HCT116 (cell line): ENCODE measurements at regions not wholly inside any gene's neighbourhood (a gene's known extent, or its start where the extent isn't known, plus 50 kb on each side); places are given as distances from the start of the nearest gene placed in this dataset.

ENCODE experiments used
- ATAC-seq: fragments of 200-7000 bp; cut with Tn5 transposase; 2 replicates; pipeline ENCODE4 v1.9.1; 2020; ENCODE audit warnings: mild to moderate bottlenecking, moderate library complexity
- BruUV-seq: library from RNA; stranded (reverse); fragments of 400-500 nt; replicated peaks from 2 replicates; lab custom pipeline; 2021; lab: Mats Ljungman, UMichigan
- CTCF ChIA-PET: fragments of 300-600 bp; sonication (Branson Sonifier 250); formaldehyde crosslinking; loops from one replicate; lab custom pipeline; 2021; ENCODE audit warnings: antibody characterized with exemption; lab: Charles Lee
- POLR2A ChIA-PET: fragments of 300-600, 350-600 bp; sonication (Branson Sonifier 250); formaldehyde crosslinking; loops from one replicate; lab custom pipeline; 2021; ENCODE audit warnings: antibody characterized with exemption; lab: Charles Lee
- RAD21 ChIA-PET, 2 experiments: fragments of 300-600 bp; sonication (Branson Sonifier 250); formaldehyde crosslinking; loops; one replicate each; lab custom pipeline; 2023; ENCODE audit warnings: low total read pairs in 2 of 2; ENCODE audit not compliant: uncharacterized antibody in 2 of 2, unreplicated experiment in 2 of 2, low non-redundant PET in 1 of 2; lab: Charles Lee
- DNase-seq: peaks from one replicate; pipeline ENCODE4 v3.0.0-alpha.2; 2010; ENCODE audit warnings: low read depth, low spot score
- H2AFZ ChIP-seq: fragments of 200-600 bp; shearing (Covaris generic), sonication (generic); 2 replicates; pipeline ENCODE4 v1.6.1; 2017; ENCODE audit warnings: low read depth, mixed run types, mixed read lengths, antibody characterized with exemption, low read length; ENCODE audit not compliant: poor library complexity, severe bottlenecking
- H3K27ac ChIP-seq: 2 replicates; pipeline ENCODE4 v1.5.1; 2012; ENCODE audit warnings: low read depth, low read length
- H3K27me3 ChIP-seq: fragments of 200-600 bp; sonication (generic); 2 replicates; pipeline ENCODE4 v1.6.1; 2016; ENCODE audit warnings: mixed run types, low read length, mixed read lengths; ENCODE audit not compliant: insufficient read depth
- H3K36me3 ChIP-seq, 2 experiments: fragments of 200-500 bp in 1 of 2; fragments of 200-600 bp in 1 of 2; sonication (Bioruptor generic) in 1 of 2; sonication (generic) in 1 of 2; 2 replicates each; pipeline versions ENCODE4 v1.5.1 to v1.6.1; 2014 to 2016; ENCODE audit warnings: low read length in 2 of 2, inconsistent platforms in 1 of 2, mixed read lengths in 1 of 2, mixed run types in 1 of 2; ENCODE audit not compliant: insufficient read depth in 2 of 2, control insufficient read depth in 1 of 2
- H3K4me1 ChIP-seq, 2 experiments: fragments of 200-600 bp in 1 of 2; sonication (generic) in 1 of 2; 2 replicates each; pipeline versions ENCODE4 v1.5.1 to v1.6.1; 2012 to 2017; ENCODE audit warnings: low read length in 2 of 2, inconsistent platforms in 1 of 2, mild to moderate bottlenecking in 1 of 2, mixed read lengths in 1 of 2, mixed run types in 1 of 2, moderate library complexity in 1 of 2; ENCODE audit not compliant: insufficient read depth in 2 of 2, control insufficient read depth in 1 of 2
- H3K4me2 ChIP-seq: fragments of 200-600 bp; sonication (generic); 2 replicates; pipeline ENCODE4 v1.6.1; 2017; ENCODE audit warnings: mixed run types, low read length, mixed read lengths
- H3K4me3 ChIP-seq, 2 experiments: fragments of 200-600 bp in 1 of 2; sonication (generic) in 1 of 2; replicated peaks in 1 of 2; 2 replicates each; pipeline ENCODE4 v1.5.1; 2011 to 2016; ENCODE audit warnings: low read length in 2 of 2, control low read depth in 1 of 2, low read depth in 1 of 2, mild to moderate bottlenecking in 1 of 2, mixed read lengths in 1 of 2, mixed run types in 1 of 2
- H3K79me2 ChIP-seq: fragments of 200-600 bp; sonication (generic); 2 replicates; pipeline ENCODE4 v1.6.1; 2017; ENCODE audit warnings: mild to moderate bottlenecking, mixed run types, low read length, moderate library complexity, mixed read lengths; ENCODE audit not compliant: insufficient read depth
- H3K9ac ChIP-seq: fragments of 200-600 bp; sonication (generic); 2 replicates; pipeline ENCODE4 v1.6.1; 2016; ENCODE audit warnings: low read length, mixed read lengths
- H3K9me2 ChIP-seq: fragments of 200-600 bp; sonication (generic), shearing (Covaris generic); 2 replicates; pipeline ENCODE4 v1.6.1; 2017; ENCODE audit warnings: mixed run types, mild to moderate bottlenecking, moderate library complexity; ENCODE audit not compliant: insufficient read depth
- H3K9me3 ChIP-seq, 2 experiments: fragments of 200-500 bp in 1 of 2; fragments of 200-600 bp in 1 of 2; sonication (Bioruptor generic) in 1 of 2; sonication (generic) in 1 of 2; 2 replicates each; pipeline ENCODE4 v1.6.1; 2014 to 2017; ENCODE audit warnings: low read length in 2 of 2, mixed read lengths in 2 of 2, inconsistent platforms in 1 of 2, low read depth in 1 of 2, mild to moderate bottlenecking in 1 of 2, mixed run types in 1 of 2, moderate library complexity in 1 of 2; ENCODE audit not compliant: control insufficient read depth in 1 of 2, insufficient read depth in 1 of 2
- H4K20me1 ChIP-seq: fragments of 200-600 bp; sonication (generic), shearing (Covaris generic); 2 replicates; pipeline ENCODE4 v1.6.1; 2017; ENCODE audit warnings: mixed run types, mild to moderate bottlenecking, moderate library complexity; ENCODE audit not compliant: insufficient read depth
- ATF3 ChIP-seq: IDR thresholded peaks from 2 replicates; pipeline ENCODE4 v1.6.1; 2012
- CBX3 ChIP-seq: IDR thresholded peaks from 2 replicates; pipeline ENCODE4 v1.6.1; 2012; ENCODE audit warnings: low read depth
- CEBPB ChIP-seq: IDR thresholded peaks from 2 replicates; pipeline ENCODE4 v1.6.1; 2012; ENCODE audit warnings: low read depth
- CTCF ChIP-seq, 3 experiments: fragments of 200-600 bp in 1 of 3; sonication (generic) in 1 of 3; IDR thresholded peaks in 2 of 3; conservative IDR thresholded peaks in 1 of 3; 2 replicates each; pipeline ENCODE4 v1.5.1; 2012 to 2017; ENCODE audit warnings: low read depth in 2 of 3, low read length in 2 of 3, antibody characterized with exemption in 1 of 3, borderline replicate concordance in 1 of 3, control low read depth in 1 of 3, mild to moderate bottlenecking in 1 of 3, mixed read lengths in 1 of 3, mixed run types in 1 of 3, moderate library complexity in 1 of 3; ENCODE audit not compliant: insufficient read depth in 1 of 3
- EGR1 ChIP-seq: IDR thresholded peaks from 2 replicates; pipeline ENCODE4 v1.6.1; 2012; ENCODE audit warnings: low read depth
- ELF1 ChIP-seq: IDR thresholded peaks from 2 replicates; pipeline ENCODE4 v1.6.1; 2012; ENCODE audit warnings: low read depth, borderline replicate concordance
- EZH2 ChIP-seq: fragments of 200-600 bp; sonication (generic); IDR thresholded peaks from 2 replicates; pipeline ENCODE4 v1.6.1; 2017; ENCODE audit warnings: antibody characterized with exemption, mixed run types
- EZH2phosphoT487 ChIP-seq: fragments of 200-600 bp; IDR thresholded peaks from 2 replicates; pipeline ENCODE4 v1.6.1; 2018; ENCODE audit warnings: antibody characterized with exemption, borderline replicate concordance
- JUND ChIP-seq: IDR thresholded peaks from 2 replicates; pipeline ENCODE4 v1.6.1; 2012
- MAX ChIP-seq: IDR thresholded peaks from 2 replicates; pipeline ENCODE4 v1.6.1; 2012
- POLR2A ChIP-seq: IDR thresholded peaks from 2 replicates; pipeline ENCODE4 v1.7.0; 2011; ENCODE audit warnings: borderline replicate concordance; ENCODE audit not compliant: insufficient read depth, insufficient read length; ENCODE audit errors: extremely low read depth
- RAD21 ChIP-seq: IDR thresholded peaks from 2 replicates; pipeline ENCODE4 v1.6.1; 2012; ENCODE audit warnings: low read depth, mild to moderate bottlenecking
- SIN3A ChIP-seq: IDR thresholded peaks from 2 replicates; pipeline ENCODE4 v1.6.1; 2012; ENCODE audit warnings: low read depth
- SP1 ChIP-seq: IDR thresholded peaks from 2 replicates; pipeline ENCODE4 v1.6.1; 2012; ENCODE audit warnings: low read depth
- SRF ChIP-seq: IDR thresholded peaks from 2 replicates; pipeline ENCODE4 v1.6.1; 2012; ENCODE audit warnings: low read depth
- TCF7L2 ChIP-seq: IDR thresholded peaks from 2 replicates; pipeline ENCODE4 v1.7.0; 2011; ENCODE audit warnings: borderline replicate concordance, inconsistent platforms; ENCODE audit not compliant: insufficient read depth, insufficient read length; ENCODE audit errors: extremely low read depth
- YY1 ChIP-seq: IDR thresholded peaks from 2 replicates; pipeline ENCODE4 v1.6.1; 2011; ENCODE audit warnings: low read length, low read depth, moderate library complexity, mild to moderate bottlenecking; ENCODE audit not compliant: insufficient replicate concordance; ENCODE audit errors: extremely low read depth
- ZFX ChIP-seq: fragments of 450-650 bp; IDR thresholded peaks from 2 replicates; pipeline ENCODE4 v1.6.1; 2017
- ZNF274 ChIP-seq: fragments of 200-500 bp; sonication (Bioruptor generic); IDR thresholded peaks from 2 replicates; pipeline ENCODE4 v1.6.1; 2014; ENCODE audit warnings: mild to moderate bottlenecking, low read depth, low read length, inconsistent platforms
- intact Hi-C: fragments of 100-400 bp; cut with micrococcal nuclease; formaldehyde crosslinking; loops from 2 replicates; pipeline ENCODE4 v1.10.0; 2022

DNA sequence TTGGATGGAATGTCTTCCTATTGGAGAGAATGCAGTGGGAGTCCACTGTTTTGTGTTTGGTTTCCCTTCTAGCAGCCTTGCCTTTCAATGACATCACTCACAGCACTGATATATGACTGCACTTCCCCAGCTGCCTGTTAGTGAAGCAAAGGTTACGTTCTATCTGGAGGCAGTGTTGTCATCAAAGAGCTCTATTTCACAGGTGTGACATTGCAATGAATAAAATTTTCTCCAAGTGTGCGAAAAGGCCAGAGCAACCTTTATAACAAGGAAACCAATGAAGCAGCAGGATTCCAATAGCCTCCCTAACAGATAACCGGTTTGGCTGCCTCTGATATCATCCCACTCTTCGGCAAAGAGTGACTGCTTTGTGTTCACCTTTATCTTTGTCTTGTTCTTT lies 523.5 kb upstream of the ZNF608 start:
- Histone ChIP-seq H3K9me2 (no peaks in the 10 kb centered on the region), H3K36me3 (no peaks in the 10 kb centered on the region), H4K20me1 (no peaks in the 10 kb centered on the region), H3K9me3 (no peaks in the 10 kb centered on the region), H3K4me3 (no peak overlapping the region), H3K27me3 (no peaks in the 10 kb centered on the region), H2AFZ (no peak overlapping the region), H3K9ac (no peak overlapping the region), H3K4me1 (no peaks in the 10 kb centered on the region), H3K27ac (no peak overlapping the region), H3K79me2 (no peaks in the 10 kb centered on the region), H3K4me2 (no peak overlapping the region)
- ChIA-PET POLR2A (no interaction called here), RAD21 (no interaction called here), CTCF (no interaction called here)
- no peak for ATAC-seq
- intact Hi-C loops = no loop called here
- BruUV-seq = no TSS peak
- DNase-seq = no peak
- no peak for TF ChIP-seq ZNF274
- TF ChIP-seq CEBPB = no peak
- no peak for TF ChIP-seq RAD21
- TF ChIP-seq EZH2 = no peak
- TF ChIP-seq ATF3 = no peak
- no peak for TF ChIP-seq CBX3
- TF ChIP-seq EGR1 = no peak
- TF ChIP-seq YY1 = no peak
- no peak for TF ChIP-seq MAX
- TF ChIP-seq SP1 = no peak
- no peak for TF ChIP-seq ELF1
- TF ChIP-seq SRF = no peak
- TF ChIP-seq ZFX = no peak
- no peak for TF ChIP-seq CTCF (IDR thresholded peaks at IDR 0.05 in 2 of 3, conservative IDR thresholded peaks at IDR 0.05 in 1 of 3; ENCODE audit: borderline replicate concordance in 1 of 3, insufficient read depth in 1 of 3, low read depth in 2 of 3, low read length in 2 of 3)
- no peak for TF ChIP-seq POLR2A
- TF ChIP-seq TCF7L2 = no peak
- no peak for TF ChIP-seq SIN3A
- no peak for TF ChIP-seq EZH2phosphoT487
- TF ChIP-seq JUND = no peak
